SHP77 treated with DMSO at 0.1 percent for 48 hours (cell line): ENCODE measurements at regions not wholly inside any gene's neighbourhood (a gene's known extent, or its start where the extent isn't known, plus 50 kb on each side); places are given as distances from the start of the nearest gene placed in this dataset.
"Not testable (repeated sequence)": the region's sequence is repeated elsewhere in the genome, so short reads cannot be mapped to it uniquely, and the experiment has no call there.

Experiments used
- DNase-seq: peaks from one replicate; lab custom pipeline; 2025; lab: John Stamatoyannopoulos, UW

- not testable (repeated sequence) for DNase-seq
Measured at GRCh38 chr1:148386031-148386398, 97.1 kb downstream of the PPIAL4G start.

- DNase-seq = no peak
Measured at GRCh38 chr1:148385371-148386030, 97.6 kb downstream of the PPIAL4G start.

GRCh38 chr1:148383966-148384365 lies 99.1 kb downstream of the PPIAL4G start:
- no peak for DNase-seq

- no peak for DNase-seq
Measured at GRCh38 chr1:148379697-148380096, 103.4 kb downstream of the PPIAL4G start.

- DNase-seq = no peak
Measured at GRCh38 chr1:148379170-148379500, 104.0 kb downstream of the PPIAL4G start.

- not testable (repeated sequence) for DNase-seq
Measured at GRCh38 chr1:148377992-148378391, 105.1 kb downstream of the PPIAL4G start.

- DNase-seq = not testable (repeated sequence)
Measured at GRCh38 chr1:148377045-148377444, 106.1 kb downstream of the PPIAL4G start.

GRCh38 chr1:148374101-148374500 lies 109.0 kb downstream of the PPIAL4G start:
- DNase-seq = no peak

GRCh38 chr1:148373192-148373925 lies 109.7 kb downstream of the PPIAL4G start:
- no peak for DNase-seq

- DNase-seq = no peak
Measured at GRCh38 chr1:148372731-148373130, 110.4 kb downstream of the PPIAL4G start.

GRCh38 chr1:148372051-148372726 lies 110.9 kb downstream of the PPIAL4G start:
- DNase-seq = not testable (repeated sequence)

GRCh38 chr1:148371551-148371994 lies 111.5 kb downstream of the PPIAL4G start:
- peak; percentile 80 for DNase-seq

- not testable (repeated sequence) for DNase-seq
Measured at GRCh38 chr1:148370661-148371060, 112.4 kb downstream of the PPIAL4G start.

- no peak for DNase-seq
Measured at GRCh38 chr1:148367596-148367995, 115.5 kb downstream of the PPIAL4G start.

GRCh38 chr1:148366136-148366753 lies 116.9 kb downstream of the PPIAL4G start:
- not testable (repeated sequence) for DNase-seq

- DNase-seq = not testable (repeated sequence)
Measured at GRCh38 chr1:148365151-148365550, 118.0 kb downstream of the PPIAL4G start.

GRCh38 chr1:148363979-148364378 lies 119.1 kb downstream of the PPIAL4G start:
- not testable (repeated sequence) for DNase-seq

GRCh38 chr1:148363439-148363810 lies 119.7 kb downstream of the PPIAL4G start:
- DNase-seq = no peak

- DNase-seq = no peak
Measured at GRCh38 chr1:148362626-148363438, 120.3 kb downstream of the PPIAL4G start.

- no peak for DNase-seq
Measured at GRCh38 chr1:148362216-148362611, 120.9 kb downstream of the PPIAL4G start.

GRCh38 chr1:148361427-148362215 lies 121.5 kb downstream of the PPIAL4G start:
- DNase-seq = not testable (repeated sequence)
